Breast epithelium (tissue), 3 donors: ENCODE measurements at regions not wholly inside any gene's neighbourhood (a gene's known extent, or its start where the extent isn't known, plus 50 kb on each side); places are given as distances from the start of the nearest gene placed in this dataset.

Source experiments
- CTCF ChIP-seq, 3 donors: fragments of 450-650 bp; IDR thresholded peaks; one replicate each; pipeline ENCODE4 v1.5.1; 2016 to 2017; ENCODE audit warnings: antibody characterized with exemption in 3 of 3, mild to moderate bottlenecking in 3 of 3, moderate library complexity in 3 of 3
- POLR2A ChIP-seq: fragments of 450-650 bp; IDR thresholded peaks from one replicate; pipeline ENCODE4 v1.6.1; 2016; ENCODE audit warnings: antibody characterized with exemption, mild to moderate bottlenecking, moderate library complexity
- POLR2AphosphoS5 ChIP-seq, 3 donors: sonication (generic); formaldehyde crosslinking; IDR thresholded peaks; one replicate each; pipeline ENCODE4 v1.6.1; 2017; ENCODE audit warnings: antibody characterized with exemption in 3 of 3

GRCh38 chr6:138607478-138608433 lies 108.5 kb upstream of the NHSL1 start:
- TF ChIP-seq POLR2A = no peak
- TF ChIP-seq CTCF (IDR thresholded peaks at IDR 0.05) = no peak
- TF ChIP-seq POLR2AphosphoS5 (IDR thresholded peaks at IDR 0.05) = no peak
